HG03097 (cell line): ENCODE measurements at regions not wholly inside any gene's neighbourhood (a gene's known extent, or its start where the extent isn't known, plus 50 kb on each side); places are given as distances from the start of the nearest gene placed in this dataset.
"Not testable (repeated sequence)": the region's sequence is repeated elsewhere in the genome, so short reads cannot be mapped to it uniquely, and the experiment has no call there.

Source experiments
- ATAC-seq: cut with Tn5 transposase; IDR thresholded peaks from one replicate; pipeline ENCODE4 v1.9.1; 2021; ENCODE audit not compliant: unreplicated experiment, low FRiP score

- no peak for ATAC-seq
Observed at GRCh38 chr2:16396986-16397385, 268.6 kb downstream of the CYRIA start.

- no peak for ATAC-seq
Observed at GRCh38 chr2:16396171-16396570, 269.5 kb downstream of the CYRIA start.

- no peak for ATAC-seq
Observed at GRCh38 chr2:16395601-16396000, 270.0 kb downstream of the CYRIA start.

- ATAC-seq, result no peak
Observed at GRCh38 chr2:16394986-16395550, 270.6 kb downstream of the CYRIA start.

GRCh38 chr2:16394072-16394985 lies 271.3 kb downstream of the CYRIA start:
- ATAC-seq, result no peak

- ATAC-seq, result no peak
Observed at GRCh38 chr2:16393500-16394071, 272.0 kb downstream of the CYRIA start.

- ATAC-seq, result no peak
Observed at GRCh38 chr2:16392647-16393499, 272.8 kb downstream of the CYRIA start.

- no peak for ATAC-seq
Observed at GRCh38 chr2:16391986-16392385, 273.6 kb downstream of the CYRIA start.

- no peak for ATAC-seq
Observed at GRCh38 chr2:16390561-16390960, 275.1 kb downstream of the CYRIA start.

GRCh38 chr2:16389611-16390010 lies 276.0 kb downstream of the CYRIA start:
- ATAC-seq, result no peak

- not testable (repeated sequence) for ATAC-seq
Observed at GRCh38 chr2:16388199-16388830, 277.3 kb downstream of the CYRIA start.

GRCh38 chr2:16387461-16387984 lies 278.1 kb downstream of the CYRIA start:
- no peak for ATAC-seq

GRCh38 chr2:16386431-16386830 lies 279.2 kb downstream of the CYRIA start:
- no peak for ATAC-seq

- no peak for ATAC-seq
Observed at GRCh38 chr2:16386031-16386430, 279.6 kb downstream of the CYRIA start.

- no peak for ATAC-seq
Observed at GRCh38 chr2:16385341-16385740, 280.3 kb downstream of the CYRIA start.

- ATAC-seq, result no peak
Observed at GRCh38 chr2:16383411-16383810, 282.2 kb downstream of the CYRIA start.

- no peak for ATAC-seq
Observed at GRCh38 chr2:16382451-16382850, 283.2 kb downstream of the CYRIA start.

- ATAC-seq, result no peak
Observed at GRCh38 chr2:16381511-16381910, 284.1 kb downstream of the CYRIA start.

GRCh38 chr2:16379901-16380300 lies 285.7 kb downstream of the CYRIA start:
- ATAC-seq, result not testable (repeated sequence)

- ATAC-seq, result not testable (repeated sequence)
Observed at GRCh38 chr2:16379061-16379460, 286.6 kb downstream of the CYRIA start.
